Muscle of back (tissue), 3 donors: ENCODE measurements at regions not wholly inside any gene's neighbourhood (a gene's known extent, or its start where the extent isn't known, plus 50 kb on each side); places are given as distances from the start of the nearest gene placed in this dataset.

ENCODE experiments used
- DNase-seq, 3 donors: peaks; one replicate each; pipeline versions ENCODE4 v3.0.0 to v3.0.0-alpha.2; 2013

DNA sequence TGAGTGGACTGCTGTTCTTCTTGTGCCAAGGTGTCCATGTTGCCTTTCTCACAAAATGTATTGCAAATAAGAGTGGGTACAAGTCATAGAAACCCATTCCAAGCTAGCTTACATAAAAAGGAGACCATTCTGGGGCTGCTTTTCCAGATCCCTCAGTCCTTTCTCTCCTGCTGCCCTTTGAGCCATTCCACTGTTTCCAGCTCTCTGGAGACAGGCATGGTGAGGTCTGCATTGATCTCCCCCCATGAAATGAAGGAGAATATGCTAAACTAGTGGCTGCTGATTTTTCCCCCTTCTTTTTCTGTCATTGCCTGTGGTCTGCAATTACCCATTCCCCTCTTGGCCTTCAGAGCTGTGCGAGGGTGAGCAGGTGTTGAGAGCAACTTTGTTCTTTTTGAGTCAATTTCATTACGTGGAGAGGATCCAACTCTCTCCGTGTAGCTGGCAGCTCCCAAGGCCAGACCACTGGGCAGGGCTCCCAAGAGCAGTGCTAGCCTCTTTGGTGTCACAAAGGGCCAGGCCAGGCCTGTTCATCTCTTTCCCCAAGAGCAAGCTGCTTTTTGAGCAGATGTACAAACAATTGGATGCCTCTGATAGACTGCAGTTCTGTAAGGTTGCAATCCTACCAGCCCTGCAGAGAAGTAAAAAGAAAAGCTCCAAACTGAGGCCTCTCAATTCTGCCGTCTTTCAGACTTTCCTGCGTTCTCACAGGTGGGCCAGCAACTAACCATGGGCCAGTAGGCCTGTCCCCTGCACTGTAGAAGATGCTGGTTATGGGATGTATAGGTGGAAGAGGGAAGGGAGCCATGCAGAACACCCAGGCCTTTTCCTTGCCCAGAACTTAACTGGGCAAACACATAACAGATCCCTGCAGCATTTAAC lies 96.1 kb upstream of the ARMC2 start:
- no peak for DNase-seq

DNA sequence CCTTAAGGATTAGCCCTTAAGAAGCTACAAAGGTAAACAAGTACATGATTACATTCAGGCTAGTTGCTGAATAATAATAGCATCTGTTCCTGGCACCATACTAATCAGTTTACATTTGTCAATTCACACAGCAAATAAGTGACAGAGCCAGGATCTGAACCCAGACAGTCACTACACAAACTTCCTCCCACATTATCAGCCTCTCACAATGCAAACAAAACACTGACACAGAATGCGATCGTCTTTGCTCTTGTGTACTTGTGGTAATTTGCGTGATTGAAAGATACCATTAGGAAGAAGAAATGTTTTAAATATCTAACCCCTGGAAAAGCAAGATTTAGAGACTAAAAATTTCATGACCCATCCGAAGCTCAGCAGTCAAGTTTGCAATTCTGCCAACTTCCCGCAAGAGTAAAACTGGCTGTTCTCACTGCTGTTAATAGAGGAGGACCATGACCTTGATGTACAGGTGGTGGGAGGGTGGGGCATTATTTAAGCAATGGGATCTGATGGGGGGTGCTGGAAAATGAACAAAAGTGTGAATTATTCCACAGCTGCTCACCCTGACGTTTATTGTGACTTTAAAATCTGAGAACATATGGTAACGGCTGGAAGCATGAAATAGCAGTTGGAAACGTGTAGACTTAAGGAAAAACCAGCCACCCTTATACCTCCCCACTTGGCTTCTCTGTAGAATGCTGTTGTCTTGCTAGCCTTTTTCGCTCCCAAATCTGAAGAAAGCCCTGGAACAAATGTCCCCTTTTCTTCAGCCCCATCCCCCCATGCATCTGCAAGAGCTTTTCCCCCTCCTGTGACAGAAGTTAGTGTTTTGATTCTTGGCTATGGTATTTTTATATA lies 95.3 kb upstream of the ARMC2 start:
- no peak for DNase-seq

DNA sequence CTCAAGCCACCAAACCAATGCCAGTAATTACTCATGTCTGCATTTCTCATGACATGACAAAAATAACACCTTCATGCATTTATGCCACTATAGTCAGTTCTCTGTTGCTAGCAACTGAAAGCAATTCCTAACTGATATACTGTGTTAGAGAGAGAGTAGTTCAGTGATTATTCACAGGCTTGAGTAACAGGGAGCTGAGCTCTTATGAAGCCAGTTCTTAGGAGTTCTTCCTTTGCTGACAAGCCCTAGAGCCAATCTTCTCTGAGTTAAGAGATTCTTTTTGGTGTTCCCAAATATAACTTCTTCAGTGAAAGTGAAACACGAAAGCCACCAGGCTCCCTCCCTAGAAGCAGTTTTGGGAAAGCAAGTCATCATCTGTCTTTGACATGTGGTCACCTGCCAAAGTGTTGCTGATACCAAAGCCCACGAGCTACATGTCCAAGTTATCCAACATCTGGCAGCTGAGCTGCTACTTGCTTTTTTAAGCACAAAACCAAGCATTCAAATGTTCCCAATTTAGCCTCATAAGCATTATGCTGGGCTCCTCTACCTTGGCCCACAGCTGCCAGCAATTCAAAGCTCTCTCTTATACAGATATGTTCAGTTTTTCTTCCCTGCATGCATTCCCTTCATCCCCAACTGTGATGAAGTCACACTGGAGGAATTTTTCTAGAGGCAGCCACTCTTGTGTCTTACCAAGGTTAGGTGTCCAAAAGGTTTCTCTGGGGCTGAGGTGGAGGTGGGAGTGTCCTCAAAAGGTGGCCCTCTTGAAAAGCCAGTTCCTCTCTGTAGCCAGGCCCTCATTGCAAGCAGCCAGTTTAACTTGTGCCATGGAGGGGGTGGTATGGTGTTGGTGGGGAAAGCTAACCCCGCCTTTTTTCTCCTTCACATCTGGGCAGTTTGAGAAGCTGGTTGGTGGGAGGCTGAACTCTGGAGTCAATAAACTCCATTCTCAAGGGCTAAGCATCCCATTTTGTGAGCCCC lies 92.7 kb upstream of the ARMC2 start:
- DNase-seq, result no peak

DNA sequence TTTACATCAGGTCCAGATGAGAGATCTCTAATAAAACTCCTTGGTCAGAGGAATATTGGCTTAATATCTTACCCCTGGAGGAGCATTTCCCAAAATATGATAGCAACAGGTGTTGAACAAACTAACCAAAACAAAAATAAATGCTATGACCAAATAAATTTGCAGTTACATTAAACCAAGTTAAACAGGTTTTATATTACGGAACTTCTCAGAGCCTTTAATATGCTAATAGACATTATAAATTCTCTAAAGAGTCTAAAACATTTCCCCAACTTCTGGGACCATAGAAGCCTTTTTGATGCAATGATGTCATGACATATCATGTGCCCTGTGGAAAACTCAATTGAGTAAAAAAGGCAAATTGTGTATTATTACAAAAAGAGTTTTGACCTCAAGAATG lies 90.9 kb upstream of the ARMC2 start:
- no peak for DNase-seq

DNA sequence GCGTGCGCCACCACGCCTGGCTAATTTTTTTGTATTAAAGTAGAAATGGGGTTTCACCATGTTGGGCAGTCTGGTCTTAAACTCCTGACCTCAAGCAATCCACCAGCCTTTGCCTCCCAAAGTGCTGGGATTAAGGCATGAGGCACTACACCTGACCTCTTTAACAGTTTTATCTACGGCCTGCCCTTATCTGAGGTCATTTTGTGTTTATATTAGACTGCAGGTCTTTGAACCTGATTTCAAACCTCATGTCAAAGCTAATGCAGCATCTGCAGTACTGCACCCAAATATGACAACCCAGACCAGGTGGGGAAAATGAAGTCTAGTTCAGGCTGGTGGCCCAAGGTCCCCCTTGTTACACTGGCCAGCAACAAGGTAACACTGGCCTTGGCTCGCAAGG lies 89.3 kb upstream of the ARMC2 start:
- DNase-seq, result no peak

DNA sequence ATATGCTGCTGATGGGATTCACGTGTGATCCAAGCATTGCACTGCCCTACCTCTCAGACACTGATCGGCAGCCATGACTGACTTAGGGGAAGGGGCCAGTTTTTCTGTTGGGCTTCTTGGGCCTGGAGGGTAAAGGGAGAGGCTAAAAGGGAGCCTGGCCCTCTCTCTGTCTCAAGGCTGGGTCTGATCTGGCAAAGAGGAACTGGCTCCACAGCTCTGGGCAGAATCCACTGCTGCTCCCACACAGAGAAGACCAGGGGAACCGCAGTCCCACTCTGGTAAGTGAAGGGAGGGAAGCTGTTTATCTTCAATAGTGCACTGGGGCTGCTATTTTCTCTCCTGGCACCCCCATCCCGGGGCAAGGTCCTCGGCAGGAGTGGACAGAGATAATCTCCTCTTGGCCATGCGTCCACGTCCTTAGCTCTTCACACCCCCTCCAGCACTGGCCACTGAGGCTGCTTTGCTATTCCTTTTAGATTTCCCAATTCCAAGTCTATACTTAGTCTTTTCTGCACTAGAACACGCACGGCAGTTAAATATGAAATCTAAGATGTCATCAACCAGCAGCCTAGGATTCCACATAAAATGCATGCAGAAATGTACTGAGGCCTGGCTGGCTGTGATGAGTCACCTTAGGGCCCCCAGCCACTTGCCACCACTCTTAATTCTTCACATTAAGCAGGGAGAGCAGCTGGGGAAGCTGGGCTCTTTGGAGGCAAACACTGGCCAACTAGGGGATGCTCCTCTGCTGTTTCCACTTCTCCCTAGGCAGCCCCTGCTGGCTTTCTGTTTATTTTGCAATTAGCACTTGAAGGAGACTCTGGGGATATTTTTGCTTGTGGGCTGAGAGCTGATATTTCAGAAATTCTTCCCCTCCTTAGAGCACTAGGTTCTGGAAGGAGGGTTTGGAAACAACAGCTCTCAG lies 87.8 kb upstream of the ARMC2 start:
- peak in 2 of 3 donors; percentile 36 to 70 for DNase-seq

DNA sequence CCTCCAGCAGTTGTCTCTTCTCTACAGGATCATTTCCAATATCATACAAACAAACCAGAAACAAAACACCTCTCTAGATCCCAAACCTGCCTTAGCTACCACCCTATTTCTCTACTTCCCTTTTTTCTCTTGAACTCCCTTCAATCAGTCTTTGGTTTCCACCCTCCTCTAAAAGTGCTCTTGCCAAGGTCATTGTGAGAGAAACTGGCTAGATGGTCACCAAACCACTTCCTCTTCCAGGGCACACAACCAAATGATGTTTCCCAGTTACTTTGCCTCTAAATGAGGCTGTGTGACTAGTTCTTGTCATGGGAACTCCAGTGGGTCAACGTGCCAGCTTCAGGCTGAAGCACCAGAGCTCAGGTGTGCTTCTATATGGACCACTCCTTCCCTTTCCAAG lies 85.8 kb upstream of the ARMC2 start:
- DNase-seq, result no peak

DNA sequence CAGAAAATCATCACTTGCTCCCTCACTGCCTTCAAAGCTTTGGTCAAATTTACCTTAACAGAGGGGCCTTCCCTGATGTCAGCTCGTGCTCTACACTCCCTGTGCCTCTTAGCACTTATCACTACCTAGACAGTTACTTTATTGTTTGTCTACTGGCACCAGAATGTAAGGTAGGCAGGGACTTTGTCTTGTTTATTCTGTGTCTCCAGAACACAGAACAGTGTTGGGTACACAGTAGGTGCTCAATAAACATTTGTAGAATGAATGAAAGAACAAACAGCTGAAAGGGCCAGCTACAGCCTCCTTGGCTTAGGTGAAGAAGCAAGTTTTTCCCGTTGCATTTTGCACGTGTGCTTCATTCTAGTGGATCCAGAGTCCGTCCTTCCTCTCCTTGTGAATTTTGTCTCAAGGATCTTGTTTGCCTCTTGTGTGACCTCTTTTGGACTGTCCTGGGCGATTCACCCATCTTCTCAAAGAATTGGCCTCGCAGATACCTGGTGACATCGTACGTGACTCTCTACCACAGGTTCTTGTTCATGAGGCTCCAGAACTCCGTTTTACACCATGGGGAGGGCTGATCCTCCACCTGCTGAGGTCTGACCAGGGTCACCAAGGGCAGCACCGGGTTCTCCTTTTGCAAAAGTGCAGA lies 84.2 kb upstream of the ARMC2 start:
- DNase-seq, result no peak

DNA sequence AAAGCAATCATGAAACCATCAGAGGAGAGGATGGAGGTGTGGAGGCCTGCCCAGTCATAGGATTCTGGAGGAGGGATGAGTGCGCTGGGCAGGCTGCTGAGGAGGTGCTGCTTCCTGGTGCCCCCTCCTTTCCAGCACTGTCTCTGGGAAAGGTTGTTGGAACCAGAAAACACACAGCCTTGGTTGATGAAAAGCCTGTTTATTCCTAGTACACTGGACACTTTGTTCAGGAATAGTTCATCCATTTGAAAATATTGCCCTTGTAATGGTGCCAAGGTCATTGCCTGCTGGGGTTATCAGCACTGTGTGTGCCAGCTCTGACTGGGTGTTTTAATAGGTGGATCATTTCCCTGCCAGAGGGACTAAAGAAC lies 83.7 kb upstream of the ARMC2 start:
- DNase-seq, result no peak

DNA sequence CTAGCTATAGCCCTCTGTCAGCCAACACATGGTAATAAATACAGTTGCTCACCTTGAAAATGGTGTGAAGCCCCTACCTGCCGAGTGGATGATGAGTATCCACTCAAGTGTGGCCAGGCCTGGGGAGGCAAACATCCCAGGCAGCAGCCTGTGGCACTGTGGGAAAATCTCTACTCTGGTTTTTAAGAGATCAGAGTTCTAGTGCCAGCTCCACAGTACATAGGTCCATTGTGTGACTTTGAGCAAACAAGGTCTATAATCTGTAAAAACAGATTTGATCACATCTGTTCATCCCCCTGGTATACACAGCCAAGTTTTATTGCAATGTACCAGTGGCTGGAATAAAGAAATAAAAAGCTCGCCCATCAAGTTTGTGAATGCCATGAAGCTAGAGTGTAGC lies 82.7 kb upstream of the ARMC2 start:
- no peak for DNase-seq

DNA sequence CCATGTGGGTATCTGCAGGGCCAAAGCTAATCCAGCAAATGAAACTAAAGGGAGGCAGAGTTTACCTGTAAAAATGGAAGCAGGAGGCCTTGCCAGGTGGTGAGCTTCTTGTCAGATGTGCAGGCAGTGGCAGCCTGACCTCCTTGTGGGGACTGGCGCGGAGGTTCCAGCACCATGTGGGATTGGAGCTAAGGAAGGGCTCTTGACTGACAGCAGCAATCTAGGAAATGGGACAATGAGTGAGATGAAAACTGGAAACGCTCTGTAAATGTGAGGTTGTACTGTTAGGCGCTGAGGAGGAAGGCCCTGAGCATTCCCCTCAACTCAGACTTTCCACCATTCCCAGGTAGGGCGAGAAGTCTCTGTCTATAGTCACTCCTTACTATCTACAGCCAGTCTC lies 81.8 kb upstream of the ARMC2 start:
- no peak for DNase-seq

DNA sequence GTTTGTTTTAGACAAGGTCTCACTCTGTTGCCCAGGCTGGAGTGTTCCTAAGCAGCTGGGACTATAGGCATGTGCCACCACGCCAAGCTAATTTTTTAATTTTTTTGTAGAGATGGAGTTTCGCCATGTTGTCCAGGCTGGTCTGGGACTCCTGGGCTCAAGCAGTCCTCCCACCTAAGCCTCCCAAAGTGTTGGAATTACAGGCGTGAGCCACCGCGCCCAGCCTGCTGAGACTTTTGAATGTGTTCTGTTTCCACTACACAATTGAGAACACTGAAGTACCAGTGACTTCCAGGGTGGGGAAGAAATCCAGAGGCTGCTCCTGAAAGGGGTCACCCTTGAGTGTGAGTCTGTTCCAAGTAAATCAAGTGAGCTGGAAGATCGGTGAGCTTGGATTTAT lies 81.3 kb upstream of the ARMC2 start:
- no peak for DNase-seq

DNA sequence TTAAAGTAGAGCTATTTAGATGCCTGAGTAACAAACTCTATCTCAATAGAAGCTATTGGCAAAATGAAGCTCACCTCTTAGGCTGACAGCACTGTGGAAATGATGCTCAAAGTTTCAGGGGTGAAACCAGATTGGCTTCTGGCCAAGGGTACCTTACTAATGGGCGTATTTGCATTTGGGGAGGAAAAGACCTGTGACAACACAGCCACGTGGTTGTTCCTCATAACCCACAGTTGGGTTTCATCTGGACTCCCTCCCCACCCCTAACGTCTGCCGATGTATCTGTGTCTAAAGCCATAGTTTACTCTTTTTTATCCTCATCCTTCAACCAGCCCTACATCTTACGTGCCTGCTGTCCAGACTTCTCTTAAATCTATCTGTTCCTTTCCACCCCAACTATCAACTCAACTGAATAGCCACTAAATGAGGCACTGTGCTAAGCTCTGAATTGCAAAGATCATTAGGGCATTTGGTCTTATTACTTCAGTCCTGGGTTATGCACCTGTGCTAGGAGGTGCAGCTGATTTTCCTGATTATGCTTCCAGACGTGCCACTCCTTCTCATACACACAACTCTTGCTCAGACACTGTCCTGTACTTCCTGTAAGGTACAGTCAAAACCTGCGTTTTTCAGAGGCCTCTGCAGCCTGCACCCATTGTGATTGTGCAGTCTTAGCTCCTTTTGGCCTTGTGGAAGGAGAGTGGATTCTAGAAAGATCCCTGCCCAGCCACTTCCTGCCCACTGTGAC lies 80.6 kb upstream of the ARMC2 start:
- no peak for DNase-seq

DNA sequence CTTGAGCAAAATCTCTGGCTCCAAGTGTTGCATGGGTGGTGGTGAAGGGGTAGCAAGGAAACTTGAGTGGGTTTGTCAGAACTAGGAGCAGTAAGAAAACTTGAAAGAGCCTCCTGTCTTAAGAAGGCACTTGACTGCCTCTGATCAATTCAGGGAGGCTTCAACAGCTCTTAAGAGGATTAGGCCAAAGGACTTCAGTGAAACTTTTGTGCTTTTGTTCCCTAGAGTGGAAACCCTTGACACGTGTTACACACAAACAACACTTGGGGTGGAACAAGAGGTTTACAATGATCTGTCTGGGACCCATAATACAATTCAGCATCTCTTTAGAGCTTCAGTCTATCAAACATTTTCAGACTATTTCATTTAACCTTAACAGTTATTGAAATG lies 80.1 kb upstream of the ARMC2 start:
- DNase-seq, result no peak

DNA sequence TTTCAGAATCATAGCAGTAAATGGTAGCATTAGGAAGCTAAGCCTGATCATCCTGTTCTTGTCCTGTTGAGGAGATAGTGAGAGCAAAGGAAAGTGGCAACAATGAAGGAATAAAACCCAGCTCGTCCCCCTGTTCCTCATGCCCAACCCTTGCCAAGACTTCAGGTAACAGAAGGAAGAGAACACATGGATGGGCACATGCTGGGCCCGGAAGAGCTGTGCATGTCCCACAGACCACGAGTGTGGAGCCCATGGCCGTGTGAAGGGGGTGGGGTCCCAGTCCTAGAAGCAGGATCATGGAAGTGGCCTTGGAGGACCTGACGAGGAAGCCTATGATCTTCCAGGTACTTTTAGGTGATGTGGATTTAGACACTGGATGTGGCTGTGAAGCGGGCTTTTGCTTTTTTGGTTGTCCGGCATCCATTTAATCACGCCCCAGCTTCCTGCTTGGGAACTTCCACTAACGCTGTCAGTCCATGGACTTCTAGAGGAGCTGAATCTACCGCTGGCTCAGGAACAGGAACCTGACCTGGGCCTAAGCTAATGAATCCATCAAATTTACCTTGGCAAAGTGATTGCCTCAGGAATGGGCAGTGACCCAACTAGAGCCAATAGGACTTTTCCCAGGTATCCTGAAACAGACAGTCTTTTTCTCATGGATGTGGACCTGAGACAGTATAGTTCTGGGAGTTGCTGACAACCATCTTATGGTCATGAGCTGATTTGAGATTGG lies 79.3 kb upstream of the ARMC2 start:
- no peak for DNase-seq

DNA sequence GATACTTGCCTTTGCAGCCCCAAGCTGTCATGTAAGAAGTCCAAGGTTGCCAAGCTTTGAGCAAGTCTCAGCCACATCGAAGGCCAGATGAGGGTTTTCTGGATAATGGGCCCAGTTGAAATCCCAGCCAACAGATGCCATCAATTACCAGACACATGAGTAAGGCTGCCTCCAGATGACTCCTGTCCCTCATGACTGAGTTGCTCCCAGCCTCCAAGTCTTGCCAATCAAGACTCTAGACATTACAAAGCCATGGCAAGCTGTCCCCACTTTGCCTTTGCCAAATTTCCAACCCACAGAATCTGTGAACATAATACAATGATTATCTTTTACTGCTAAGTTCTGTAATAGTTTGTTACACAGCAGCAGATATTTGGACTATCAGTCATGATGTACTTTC lies 76.8 kb upstream of the ARMC2 start:
- no peak for DNase-seq

DNA sequence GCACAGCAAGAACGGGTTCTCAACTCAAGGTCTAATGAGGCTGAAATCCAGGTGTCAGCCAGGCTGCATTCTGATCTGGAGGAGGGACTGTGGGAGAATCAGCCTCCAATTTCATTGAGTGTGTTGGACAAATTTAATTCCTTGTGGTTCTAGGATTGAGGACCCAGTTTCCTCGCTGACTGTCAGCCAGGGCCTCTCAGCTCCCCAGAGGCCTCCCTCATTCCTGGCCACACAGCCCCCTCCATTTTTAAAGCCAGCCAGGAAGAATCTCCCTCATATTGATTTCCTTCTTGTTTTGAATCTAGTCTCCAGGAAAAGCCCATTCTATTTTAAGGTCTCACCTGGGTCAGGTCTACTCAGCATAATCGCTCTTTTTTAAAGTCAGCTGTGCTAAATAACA lies 73.7 kb upstream of the ARMC2 start:
- DNase-seq, result no peak

DNA sequence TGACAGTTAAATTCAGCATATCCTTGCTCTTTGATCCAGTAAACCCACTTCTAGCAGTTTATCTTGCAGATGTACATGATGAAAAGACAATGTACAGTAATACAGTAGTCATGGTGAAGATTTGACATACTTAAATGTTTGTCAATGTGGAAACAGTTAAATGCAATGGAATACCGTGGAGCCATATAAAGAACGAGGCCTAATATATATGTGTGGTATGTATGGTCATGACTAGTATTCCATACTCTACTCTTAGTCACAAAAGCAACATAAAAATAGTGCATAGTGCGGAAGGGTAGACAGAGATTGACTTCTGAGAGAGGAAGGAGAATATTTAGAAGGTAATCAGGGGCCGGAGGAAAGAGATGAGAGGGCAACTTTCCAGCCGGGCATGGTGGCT lies 70.7 kb upstream of the ARMC2 start:
- peak in 1 of 3 donors; percentile 44 for DNase-seq
